GM21515 (cell line): ENCODE measurements at regions not wholly inside any gene's neighbourhood (a gene's known extent, or its start where the extent isn't known, plus 50 kb on each side); places are given as distances from the start of the nearest gene placed in this dataset.

Source experiments
- ATAC-seq: cut with Tn5 transposase; IDR thresholded peaks from one replicate; pipeline ENCODE4 v1.9.1; 2021; ENCODE audit not compliant: unreplicated experiment

DNA sequence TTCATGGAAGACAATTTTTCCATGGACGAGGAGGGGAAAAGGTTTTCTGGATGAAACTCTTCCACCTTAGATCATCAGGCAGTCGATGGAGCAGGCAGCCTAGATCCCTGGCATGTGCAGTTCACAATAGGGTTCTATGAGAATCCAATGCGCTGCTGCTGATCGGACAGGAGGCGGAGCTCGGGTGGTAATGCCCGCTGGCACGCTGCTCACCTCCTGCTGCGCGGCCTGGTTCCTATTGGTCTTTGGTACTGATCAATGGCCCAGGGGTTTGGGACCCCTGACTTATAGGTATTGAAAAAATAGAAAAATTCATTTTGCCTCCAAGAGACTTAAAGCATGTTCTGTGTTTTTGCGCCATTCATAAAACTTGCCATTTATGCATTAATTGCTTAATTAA, 793.9 kb upstream of the NR2F2 start:
- ATAC-seq = no peak

DNA sequence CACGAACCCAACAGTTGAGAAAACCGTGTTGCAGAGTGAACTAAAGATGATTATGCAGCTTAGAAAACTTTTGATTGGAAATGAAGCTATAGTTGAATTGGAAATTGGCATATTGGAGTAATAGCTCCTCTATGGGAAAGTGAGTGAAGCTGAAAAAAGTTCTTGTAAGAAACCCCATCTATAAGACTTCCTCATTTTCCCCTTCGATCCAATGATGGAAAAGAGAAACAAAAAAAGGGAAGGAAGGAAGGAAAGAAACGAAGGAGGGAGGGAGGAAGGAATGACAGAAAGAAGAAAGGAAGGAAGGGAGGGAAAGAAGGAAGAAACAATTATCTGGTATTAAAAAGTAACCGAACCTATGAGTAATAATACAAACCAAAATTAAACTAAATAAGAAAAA, 791.8 kb upstream of the NR2F2 start:
- ATAC-seq = no peak

- no peak for ATAC-seq
Observed at GRCh38 chr15:95541301-95541700, 789.2 kb upstream of the NR2F2 start.

- ATAC-seq = no peak
Observed at GRCh38 chr15:95549168-95549738, 781.2 kb upstream of the NR2F2 start.

- no peak for ATAC-seq
Observed at GRCh38 chr15:95550702-95551101, 779.8 kb upstream of the NR2F2 start.

DNA sequence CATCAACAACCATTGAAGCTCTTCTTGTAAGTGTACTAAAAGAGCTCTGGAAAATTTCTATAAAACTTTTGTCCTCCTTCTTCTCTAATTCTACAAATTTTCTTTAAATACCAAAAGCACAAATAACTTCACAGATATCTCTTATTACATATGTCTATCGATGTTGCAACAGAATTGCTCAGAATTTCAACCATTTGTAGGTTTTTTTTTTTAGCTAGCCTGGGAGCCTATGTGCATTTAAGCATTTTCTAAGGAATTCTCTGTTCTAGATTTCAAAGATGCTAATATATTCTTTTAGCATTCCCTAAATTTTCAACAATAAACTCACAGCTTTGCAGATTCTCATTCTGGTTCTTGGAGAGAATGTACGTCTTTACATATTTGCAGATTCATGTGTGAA, 774.3 kb upstream of the NR2F2 start:
- no peak for ATAC-seq

DNA sequence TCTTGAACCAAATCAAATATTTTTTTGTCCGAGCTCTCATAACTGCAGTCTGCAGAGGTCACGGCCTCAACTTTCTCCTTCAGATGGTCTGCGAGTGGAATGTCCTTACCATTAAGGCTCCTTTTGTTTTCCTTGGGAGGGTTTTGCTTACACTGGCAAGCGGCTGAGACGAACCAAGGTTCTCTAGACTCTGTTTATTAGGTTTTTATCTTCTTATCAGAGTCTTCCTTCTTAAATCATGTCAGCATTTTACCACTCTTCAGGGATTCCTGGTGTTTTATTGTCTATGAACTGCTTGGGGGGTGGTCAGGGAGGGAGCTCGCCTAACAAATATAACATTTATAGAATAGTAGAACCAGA, 773.7 kb upstream of the NR2F2 start:
- no peak for ATAC-seq

DNA sequence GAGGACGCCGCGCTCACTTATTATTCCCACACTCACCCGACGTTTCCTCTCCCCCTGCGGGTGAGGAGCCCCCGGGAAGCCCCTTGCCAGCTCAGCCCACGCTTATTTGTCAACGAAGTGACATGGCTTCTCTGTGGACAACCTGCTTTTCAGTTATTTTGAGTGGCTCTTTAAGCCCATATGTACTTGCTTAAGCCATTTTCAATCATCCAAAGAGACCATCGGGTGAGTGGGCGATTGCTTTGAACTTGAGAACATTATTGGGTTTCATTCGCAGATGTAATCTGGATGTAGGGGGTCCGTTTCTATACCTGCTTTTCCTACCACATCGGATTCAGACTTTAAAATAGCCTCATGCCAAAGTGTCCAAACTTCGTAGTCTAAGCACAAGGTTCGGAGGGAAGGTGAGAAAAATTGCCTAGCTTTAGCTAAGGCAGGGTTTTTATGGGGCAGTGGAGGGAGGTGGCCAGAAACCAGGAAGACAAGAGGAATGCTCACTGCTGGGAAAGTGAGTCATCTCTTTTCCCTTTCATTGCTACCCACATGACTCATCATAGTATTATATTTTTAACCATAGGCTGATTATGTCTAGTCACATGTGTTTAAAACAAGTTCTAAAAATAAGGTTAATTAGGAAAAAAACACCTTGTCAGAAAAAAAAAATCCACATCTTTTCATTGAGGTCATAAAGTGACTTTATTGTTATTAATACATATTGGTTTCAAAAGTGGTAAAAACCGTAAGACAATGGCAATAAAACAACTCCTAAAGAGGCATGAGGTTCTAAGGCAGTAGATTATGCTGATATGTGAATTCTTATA, 773.1 kb upstream of the NR2F2 start:
- ATAC-seq = no peak

- ATAC-seq = no peak
Observed at GRCh38 chr15:95558131-95558530, 772.4 kb upstream of the NR2F2 start.

GRCh38 chr15:95558916-95559315, 771.6 kb upstream of the NR2F2 start:
- no peak for ATAC-seq

- no peak for ATAC-seq
Observed at GRCh38 chr15:95559875-95560394, 770.6 kb upstream of the NR2F2 start.

- ATAC-seq = no peak
Observed at GRCh38 chr15:95561463-95561862, 769.0 kb upstream of the NR2F2 start.

- ATAC-seq = no peak
Observed at GRCh38 chr15:95563634-95564033, 766.9 kb upstream of the NR2F2 start.

GRCh38 chr15:95565016-95565600, 765.4 kb upstream of the NR2F2 start:
- no peak for ATAC-seq

DNA sequence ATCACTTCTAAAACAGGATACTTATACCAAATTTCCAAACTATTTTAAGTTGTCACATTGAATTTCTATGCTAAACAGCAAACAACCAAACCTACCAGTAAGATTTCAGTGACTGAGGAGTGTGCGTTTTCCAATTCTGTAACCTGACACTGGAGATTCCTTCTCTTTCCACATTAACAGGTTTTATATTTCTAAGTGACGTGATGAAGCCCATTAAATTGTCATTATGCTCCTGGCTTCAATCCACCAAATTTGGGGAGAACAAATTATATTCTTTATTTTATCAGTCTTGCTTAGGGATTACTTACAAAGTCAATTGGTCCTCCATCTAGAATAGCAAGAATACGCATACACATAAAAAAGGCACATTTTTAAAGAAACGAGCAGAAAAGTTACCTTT, 764.8 kb upstream of the NR2F2 start:
- ATAC-seq = no peak

DNA sequence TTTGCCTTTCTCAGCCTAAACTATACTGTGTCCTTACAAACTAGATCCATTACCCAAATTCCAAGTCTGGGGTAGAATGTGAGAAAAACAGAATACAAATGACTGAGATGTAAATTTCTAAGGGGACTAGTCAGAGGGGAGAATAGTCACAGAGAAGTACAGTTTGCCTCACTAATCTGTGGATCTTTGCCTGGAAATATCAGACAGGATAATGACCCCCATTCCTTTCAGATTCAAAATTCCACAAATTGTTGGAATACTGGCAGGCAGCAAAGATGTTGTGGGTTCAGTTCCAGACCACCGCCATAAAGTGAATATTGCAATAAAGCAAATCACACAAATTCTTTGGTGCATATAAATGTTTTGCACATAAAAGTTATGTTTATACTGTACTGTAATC, 762.8 kb upstream of the NR2F2 start:
- ATAC-seq = no peak

DNA sequence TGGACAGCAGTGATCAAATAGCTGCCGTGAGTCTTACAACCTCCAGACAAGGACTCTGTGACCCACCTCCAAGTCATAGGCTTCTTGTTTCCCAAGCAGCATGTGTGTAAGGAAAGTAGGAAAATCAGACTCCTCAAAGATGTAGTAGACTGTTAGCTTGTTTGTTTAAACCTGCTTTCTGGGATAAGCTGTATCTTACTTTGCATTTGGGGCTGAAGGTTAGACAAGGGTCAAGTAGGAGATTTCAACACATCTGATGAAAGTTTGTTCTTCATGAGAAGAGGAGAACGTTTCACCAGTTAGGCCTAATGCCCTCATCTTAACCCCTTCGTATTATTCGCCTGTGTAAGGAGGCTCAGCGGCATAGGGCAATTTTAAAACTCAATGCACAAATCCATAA, 756.4 kb upstream of the NR2F2 start:
- no peak for ATAC-seq

DNA sequence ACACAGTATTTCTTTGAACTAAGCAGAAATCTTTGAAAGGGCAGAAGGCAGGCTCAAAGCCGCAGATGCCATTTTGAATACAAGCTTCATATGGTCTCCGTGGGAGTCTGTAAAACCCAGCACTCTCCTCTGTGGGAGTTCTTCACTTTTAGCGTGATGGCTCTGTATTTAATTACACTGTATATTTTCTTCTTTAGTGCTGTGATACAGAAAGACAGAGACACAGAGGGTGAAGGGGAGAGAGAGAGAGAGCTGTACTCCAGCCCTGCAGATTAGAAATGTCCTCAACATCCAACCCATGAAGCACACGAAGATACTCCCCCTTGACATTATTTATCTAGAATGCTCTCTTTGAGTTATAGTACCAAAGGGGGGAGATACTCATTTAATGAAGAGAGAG, 752.6 kb upstream of the NR2F2 start:
- no peak for ATAC-seq

DNA sequence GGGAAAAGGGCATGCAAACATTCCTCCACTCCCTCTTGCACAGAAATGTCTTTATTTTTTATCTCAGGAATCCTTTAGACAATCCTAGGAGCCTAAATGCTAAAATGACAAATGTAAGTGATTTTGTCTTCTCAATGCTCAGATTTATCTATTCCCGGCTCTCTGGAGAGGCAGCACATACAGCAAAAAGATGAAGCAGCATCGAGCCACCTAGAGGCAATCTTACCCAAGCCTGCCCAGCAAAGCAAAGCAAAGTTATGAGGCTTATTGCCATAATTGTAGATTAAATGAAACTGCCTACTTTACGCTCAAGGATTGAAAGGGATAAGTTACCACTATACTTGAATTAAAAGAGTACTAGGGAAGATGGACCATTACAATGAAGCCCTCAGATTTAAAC, 750.4 kb upstream of the NR2F2 start:
- ATAC-seq = no peak

GRCh38 chr15:95581595-95581994, 748.9 kb upstream of the NR2F2 start:
- ATAC-seq = no peak

- ATAC-seq = no peak
Observed at GRCh38 chr15:95584088-95584487, 746.4 kb upstream of the NR2F2 start.

DNA sequence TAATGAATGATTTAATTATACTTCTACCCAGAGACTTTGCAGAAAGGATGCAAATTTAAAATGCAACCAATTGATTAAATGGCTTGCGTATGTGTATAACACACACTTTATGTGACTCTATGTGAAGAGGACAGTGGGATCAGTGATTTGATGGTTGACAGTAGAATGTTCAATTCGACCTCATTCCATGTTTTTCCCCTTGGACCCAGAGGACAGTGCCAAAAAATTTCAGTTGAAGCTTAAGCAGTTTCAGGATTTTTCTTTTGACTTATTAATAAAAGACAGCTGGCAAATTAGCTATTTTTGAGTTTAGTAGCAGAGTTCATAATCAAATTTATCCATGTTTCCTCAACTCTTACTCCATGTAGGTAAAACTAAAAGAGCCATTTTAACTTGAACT, 742.4 kb upstream of the NR2F2 start:
- ATAC-seq = no peak
